Keratinocyte (primary cell): ENCODE measurements at regions not wholly inside any gene's neighbourhood (a gene's known extent, or its start where the extent isn't known, plus 50 kb on each side); places are given as distances from the start of the nearest gene placed in this dataset.
A peak's percentile ranks its signal among the peaks of the same experiment; 100 is the strongest.

Experiments
- DNase-seq: peaks from one replicate; pipeline ENCODE4 v3.0.0-alpha.2; 2011; ENCODE audit warnings: low read depth, missing footprints, low spot score
- FAIRE-seq: peaks from 2 replicates; lab custom pipeline; 2011; peaks lifted over from hg19 to GRCh38; lab: Jason Lieb, UNC
- H2AFZ ChIP-seq: 2 replicates; pipeline ENCODE4 v1.6.0; 2012; ENCODE audit warnings: low read length, control low read depth, inconsistent platforms; ENCODE audit not compliant: control insufficient read depth
- H3K27ac ChIP-seq: 2 replicates; pipeline ENCODE4 v1.5.1; 2011; ENCODE audit warnings: low read length; ENCODE audit not compliant: control insufficient read depth, insufficient read depth
- H3K27me3 ChIP-seq: 3 replicates; pipeline ENCODE4 v1.6.0; 2011; ENCODE audit warnings: low read length; ENCODE audit not compliant: control insufficient read depth, insufficient read depth; ENCODE audit errors: extremely low read depth
- H3K36me3 ChIP-seq, 2 experiments: 2 replicates in 1 of 2; 3 replicates in 1 of 2; pipeline ENCODE4 v1.5.1; 2011; ENCODE audit warnings: low read length in 2 of 2, mild to moderate bottlenecking in 1 of 2; ENCODE audit not compliant: control insufficient read depth in 2 of 2, insufficient read depth in 2 of 2; ENCODE audit errors: extremely low read depth in 1 of 2
- H3K4me1 ChIP-seq: 3 replicates; pipeline ENCODE4 v1.5.1; 2011; ENCODE audit warnings: low read length; ENCODE audit not compliant: control insufficient read depth, insufficient read depth; ENCODE audit errors: extremely low read depth
- H3K4me2 ChIP-seq: 3 replicates; pipeline ENCODE4 v1.6.0; 2011; ENCODE audit warnings: low read depth, low read length; ENCODE audit not compliant: control insufficient read depth, insufficient read depth; ENCODE audit errors: extremely low read depth
- H3K4me3 ChIP-seq, 3 experiments: fragments of 200-600 bp in 1 of 3; sonication (generic) in 1 of 3; 2 replicates in 2 of 3; 3 replicates in 1 of 3; pipeline ENCODE4 v1.5.1; 2011 to 2016; ENCODE audit warnings: low read length in 3 of 3, mild to moderate bottlenecking in 3 of 3, control low read depth in 2 of 3, inconsistent platforms in 1 of 3, low read depth in 1 of 3, mixed read lengths in 1 of 3, mixed run types in 1 of 3, moderate library complexity in 1 of 3; ENCODE audit not compliant: control insufficient read depth in 2 of 3, insufficient read depth in 2 of 3; ENCODE audit errors: extremely low read depth in 1 of 3
- H3K79me2 ChIP-seq: 2 replicates; pipeline ENCODE4 v1.6.0; 2012; ENCODE audit warnings: low read length; ENCODE audit not compliant: control insufficient read depth, insufficient read depth
- H3K9ac ChIP-seq: 3 replicates; pipeline ENCODE4 v1.6.0; 2011; ENCODE audit warnings: low read length; ENCODE audit not compliant: control insufficient read depth, insufficient read depth; ENCODE audit errors: extremely low read depth
- H3K9me1 ChIP-seq: 3 replicates; pipeline ENCODE4 v1.6.0; 2011; ENCODE audit warnings: low read length; ENCODE audit not compliant: control insufficient read depth, insufficient read depth; ENCODE audit errors: extremely low read depth
- H3K9me3 ChIP-seq: 2 replicates; pipeline ENCODE4 v1.5.1; 2012; ENCODE audit warnings: low read depth, low read length; ENCODE audit not compliant: control insufficient read depth
- H4K20me1 ChIP-seq: 3 replicates; pipeline ENCODE4 v1.6.0; 2011; ENCODE audit warnings: low read length; ENCODE audit not compliant: control insufficient read depth, insufficient read depth; ENCODE audit errors: extremely low read depth
- CTCF ChIP-seq, 3 experiments: IDR thresholded peaks in 1 of 3; conservative IDR thresholded peaks in 1 of 3; optimal IDR thresholded peaks in 1 of 3; 2 replicates in 2 of 3; 3 replicates in 1 of 3; pipeline versions ENCODE3 to v1.5.1; 2011; ENCODE audit warnings: low read length in 3 of 3, mild to moderate bottlenecking in 3 of 3, moderate library complexity in 2 of 3, control low read depth in 1 of 3, inconsistent platforms in 1 of 3; ENCODE audit not compliant: insufficient read depth in 2 of 3; ENCODE audit errors: extremely low read depth in 1 of 3
- EZH2 ChIP-seq: IDR thresholded peaks from one replicate; pipeline ENCODE4 v1.6.1; 2012; ENCODE audit warnings: inconsistent platforms, mild to moderate bottlenecking, low read length, moderate library complexity
- dilution Hi-C: fragments of 300-500 bp; cut with MboI; formaldehyde crosslinking; loops from one replicate; pipeline ENCODE4 v1.7.0; 2020; ENCODE audit warnings: low sequenced_read_pairs; ENCODE audit not compliant: extremely low pct_ligation_motif_present

DNA sequence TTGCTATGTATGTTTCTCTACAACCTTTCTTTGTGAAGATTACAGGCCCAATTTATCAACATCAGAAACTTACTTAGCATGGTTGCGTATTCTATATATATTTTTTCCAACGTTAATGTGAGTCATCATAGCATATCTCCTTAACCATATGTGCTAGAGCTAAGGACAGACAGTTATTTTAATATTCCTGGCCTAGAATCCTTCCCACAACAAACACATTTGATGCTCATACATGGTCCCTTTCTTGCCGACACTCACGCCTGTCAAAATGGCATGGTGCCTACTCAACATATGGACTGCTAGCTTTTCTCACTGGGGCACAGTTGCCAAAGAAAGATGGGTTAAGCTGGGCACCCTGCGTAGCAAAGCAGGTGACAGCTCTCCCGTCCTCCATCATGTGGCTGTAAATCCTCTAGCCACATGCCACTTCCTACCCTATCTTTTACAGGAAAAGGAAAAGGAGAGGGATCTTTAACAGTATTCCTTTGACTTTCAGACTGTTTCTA, 75.2 kb upstream of the GALNT5 start:
- no peak overlapping the region for H3K27ac ChIP-seq
- no peak overlapping the region for H3K4me2 ChIP-seq
- no peak overlapping the region for H3K4me3 ChIP-seq
- H3K36me3 ChIP-seq: no peaks in the 10 kb centered on the region
- H3K27me3 ChIP-seq: no peaks in the 10 kb centered on the region
- no peak for FAIRE-seq
- dilution Hi-C loops: no loop called here
- DNase-seq: no peak
- H2AFZ ChIP-seq: peak overlapping the region; percentile 38
- H3K9me3 ChIP-seq: no peaks in the 10 kb centered on the region
- no peaks in the 10 kb centered on the region for H3K79me2 ChIP-seq
- no peaks in the 10 kb centered on the region for H4K20me1 ChIP-seq
- peaks cover 11% of the 10 kb centered on the region for H3K4me1 ChIP-seq
- TF ChIP-seq EZH2 (no peak), CTCF (optimal IDR thresholded peaks at IDR 0.05 in 1 of 3, IDR thresholded peaks at IDR 0.05 in 1 of 3, conservative IDR thresholded peaks at IDR 0.05 in 1 of 3; ENCODE audit: extremely low read depth in 1 of 3, insufficient read depth in 2 of 3, low read length in 3 of 3) (no peak)
- no peaks in the 10 kb centered on the region for H3K9me1 ChIP-seq
- H3K9ac ChIP-seq: no peak overlapping the region

DNA sequence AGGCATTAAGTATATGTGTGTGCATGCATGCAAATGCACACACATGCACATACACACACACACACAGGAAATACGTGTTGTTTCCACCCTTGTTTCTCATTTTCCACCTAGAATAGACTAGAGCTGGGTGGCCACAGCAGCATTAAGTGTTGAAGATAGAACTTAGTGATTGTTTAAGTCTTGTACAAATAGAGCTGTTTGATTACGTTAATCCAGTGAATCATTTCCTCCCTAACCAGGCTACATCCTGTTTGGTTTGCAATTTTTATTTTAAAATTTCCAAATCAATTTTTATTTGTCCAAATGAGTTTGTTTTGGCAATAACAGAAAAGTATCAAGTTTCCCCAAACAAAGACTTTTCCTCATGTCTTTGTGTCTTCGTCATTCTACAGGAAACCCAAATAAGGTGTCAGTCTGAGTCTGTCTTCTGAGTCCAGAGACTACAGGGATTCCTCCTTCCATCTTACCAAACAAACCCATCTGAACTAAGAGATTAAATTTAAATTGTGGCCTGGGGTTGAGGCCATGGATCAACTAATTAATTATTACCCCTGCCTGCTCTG, 74.6 kb upstream of the GALNT5 start:
- Histone ChIP-seq H3K79me2 (no peaks in the 10 kb centered on the region), H2AFZ (peak overlapping the region; percentile 66), H3K4me2 (peak overlapping the region; percentile 35), H3K9me1 (no peaks in the 10 kb centered on the region), H3K4me3 (no peak overlapping the region), H3K27ac (no peak overlapping the region), H3K9ac (no peak overlapping the region), H4K20me1 (no peaks in the 10 kb centered on the region), H3K36me3 (no peaks in the 10 kb centered on the region), H3K27me3 (no peaks in the 10 kb centered on the region), H3K9me3 (no peaks in the 10 kb centered on the region), H3K4me1 (peaks cover 11% of the 10 kb centered on the region)
- DNase-seq (no peak), FAIRE-seq (no peak)
- TF ChIP-seq EZH2: no peak
- TF ChIP-seq CTCF (optimal IDR thresholded peaks at IDR 0.05 in 1 of 3, IDR thresholded peaks at IDR 0.05 in 1 of 3, conservative IDR thresholded peaks at IDR 0.05 in 1 of 3; ENCODE audit: extremely low read depth in 1 of 3, insufficient read depth in 2 of 3, low read length in 3 of 3): no peak
- dilution Hi-C loops: no loop called here
